Neural cell (in vitro differentiated cells): ENCODE measurements at regions not wholly inside any gene's neighbourhood (a gene's known extent, or its start where the extent isn't known, plus 50 kb on each side); places are given as distances from the start of the nearest gene placed in this dataset.

Experiments
- H2AFZ ChIP-seq: fragments of 200-600, 300-800 bp; sonication (generic), shearing (Covaris generic); 2 replicates; pipeline ENCODE4 v1.6.0; 2014; ENCODE audit warnings: low read depth, mild to moderate bottlenecking, antibody characterized with exemption, low read length, moderate library complexity
- H3F3A ChIP-seq: fragments of 200-600 bp; shearing (Covaris generic); 2 replicates; pipeline ENCODE4 v1.6.1; 2016; ENCODE audit warnings: mild to moderate bottlenecking, moderate library complexity, mixed read lengths, antibody characterized with exemption, low read length; ENCODE audit not compliant: insufficient read depth, poor library complexity, severe bottlenecking
- H3K27ac ChIP-seq: fragments of 200-600, 300-800 bp; sonication (generic), shearing (Covaris generic); 2 replicates; pipeline ENCODE4 v1.5.1; 2014; ENCODE audit warnings: mild to moderate bottlenecking, low read length, moderate library complexity
- H3K27me3 ChIP-seq: fragments of 300-800, 200-600 bp; sonication (generic), shearing (Covaris generic); 2 replicates; pipeline ENCODE4 v1.6.0; 2014; ENCODE audit warnings: mild to moderate bottlenecking, low read depth, low read length, moderate library complexity; ENCODE audit not compliant: insufficient read depth
- H3K36me3 ChIP-seq: fragments of 300-800, 200-600 bp; sonication (generic), shearing (Covaris generic); 2 replicates; pipeline ENCODE4 v1.5.1; 2014; ENCODE audit warnings: mild to moderate bottlenecking, antibody characterized with exemption, low read length, moderate library complexity; ENCODE audit not compliant: insufficient read depth
- H3K4me2 ChIP-seq: fragments of 300-800, 200-600 bp; sonication (generic), shearing (Covaris generic); 2 replicates; pipeline ENCODE4 v1.6.0; 2014; ENCODE audit warnings: mild to moderate bottlenecking, low read length
- H3K4me3 ChIP-seq: fragments of 300-800, 200-600 bp; sonication (generic), shearing (Covaris generic); 2 replicates; pipeline ENCODE4 v1.5.1; 2014; ENCODE audit warnings: mild to moderate bottlenecking, low read length, moderate library complexity
- H3K79me2 ChIP-seq: fragments of 200-600 bp; shearing (Covaris generic); replicated peaks from 2 replicates; pipeline ENCODE4 v1.6.0; 2014; ENCODE audit warnings: mild to moderate bottlenecking, low read length, moderate library complexity; ENCODE audit not compliant: insufficient read depth
- H3K9ac ChIP-seq: fragments of 300-800, 200-600 bp; sonication (generic), shearing (Covaris generic); 2 replicates; pipeline ENCODE4 v1.6.1; 2016; ENCODE audit warnings: mild to moderate bottlenecking, low read length, mixed read lengths
- H3K9me2 ChIP-seq: fragments of 200-600 bp; shearing (Covaris generic); 2 replicates; pipeline ENCODE4 v1.6.1; 2016; ENCODE audit warnings: mild to moderate bottlenecking, low read length, mixed read lengths; ENCODE audit not compliant: insufficient read depth
- H3K9me3 ChIP-seq: fragments of 200-600, 300-800 bp; sonication (generic), shearing (Covaris generic); 2 replicates; pipeline ENCODE4 v1.6.1; 2016; ENCODE audit warnings: mild to moderate bottlenecking, mixed run types, low read length, moderate library complexity, mixed read lengths
- H4K20me1 ChIP-seq: fragments of 200-600 bp; shearing (Covaris generic); 2 replicates; pipeline ENCODE4 v1.6.1; 2016; ENCODE audit warnings: mild to moderate bottlenecking, mixed run types; ENCODE audit not compliant: insufficient read depth
- EP300 ChIP-seq: fragments of 450-650 bp; conservative IDR thresholded peaks from 2 replicates; pipeline ENCODE4 v1.6.1; 2014; ENCODE audit warnings: antibody characterized with exemption, mild to moderate bottlenecking, moderate library complexity; ENCODE audit not compliant: poor library complexity, severe bottlenecking
- EZH2 ChIP-seq: fragments of 200-600, 300-800 bp; shearing (Covaris generic), sonication (generic); IDR thresholded peaks from 2 replicates; pipeline ENCODE4 v1.6.1; 2014; ENCODE audit warnings: antibody characterized with exemption, low read length, borderline replicate concordance, mild to moderate bottlenecking; ENCODE audit not compliant: insufficient read depth, poor library complexity, severe bottlenecking
- MXI1 ChIP-seq: fragments of 450-650 bp; conservative IDR thresholded peaks from 2 replicates; pipeline ENCODE4 v1.6.1; 2014; ENCODE audit warnings: antibody characterized with exemption, mild to moderate bottlenecking; ENCODE audit not compliant: poor library complexity, severe bottlenecking
- POLR2AphosphoS5 ChIP-seq: IDR thresholded peaks from 2 replicates; pipeline ENCODE4 v1.6.1; 2012
- RAD21 ChIP-seq: fragments of 450-650 bp; conservative IDR thresholded peaks from 2 replicates; pipeline ENCODE4 v1.6.1; 2014; ENCODE audit warnings: antibody characterized with exemption, mild to moderate bottlenecking, moderate library complexity
- REST ChIP-seq: IDR thresholded peaks from 2 replicates; pipeline ENCODE4 v1.6.1; 2012; ENCODE audit warnings: borderline replicate concordance
- SMC3 ChIP-seq: fragments of 450-650 bp; conservative IDR thresholded peaks from 2 replicates; pipeline ENCODE4 v1.6.1; 2014; ENCODE audit warnings: antibody characterized with exemption, mild to moderate bottlenecking, moderate library complexity; ENCODE audit not compliant: poor library complexity
- TAF1 ChIP-seq: IDR thresholded peaks from 2 replicates; pipeline ENCODE4 v1.6.1; 2012; ENCODE audit warnings: low read depth
- TF ChIP-seq, protein P1 (sequence below): fragments of 450-650 bp; IDR thresholded peaks from 2 replicates; pipeline ENCODE4 v1.5.1; 2014; ENCODE audit warnings: antibody characterized with exemption, mild to moderate bottlenecking, moderate library complexity; ENCODE audit not compliant: poor library complexity, severe bottlenecking

DNA sequence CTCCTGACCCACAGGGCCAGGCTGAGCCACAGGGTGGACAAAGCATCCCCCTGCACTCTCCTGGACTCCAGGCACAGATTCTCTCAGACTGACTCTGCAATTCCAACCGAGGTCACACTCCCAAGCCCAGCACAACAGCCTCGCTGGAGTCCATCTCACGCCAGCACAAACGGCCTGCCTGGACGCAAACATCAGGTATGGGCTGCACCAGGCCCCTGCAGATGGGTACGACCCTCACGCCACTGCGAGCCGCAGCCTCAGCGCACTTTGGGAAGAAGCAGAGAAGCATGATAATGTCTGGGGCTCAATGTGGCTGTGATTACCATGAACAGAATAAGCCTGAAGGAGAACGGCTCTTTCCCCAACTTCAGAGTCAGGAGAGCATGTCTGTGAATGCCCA is 66.4 kb upstream of the CFAP46 start:
- Histone ChIP-seq H3K9ac (no peak overlapping the region), H2AFZ (no peak overlapping the region)

DNA sequence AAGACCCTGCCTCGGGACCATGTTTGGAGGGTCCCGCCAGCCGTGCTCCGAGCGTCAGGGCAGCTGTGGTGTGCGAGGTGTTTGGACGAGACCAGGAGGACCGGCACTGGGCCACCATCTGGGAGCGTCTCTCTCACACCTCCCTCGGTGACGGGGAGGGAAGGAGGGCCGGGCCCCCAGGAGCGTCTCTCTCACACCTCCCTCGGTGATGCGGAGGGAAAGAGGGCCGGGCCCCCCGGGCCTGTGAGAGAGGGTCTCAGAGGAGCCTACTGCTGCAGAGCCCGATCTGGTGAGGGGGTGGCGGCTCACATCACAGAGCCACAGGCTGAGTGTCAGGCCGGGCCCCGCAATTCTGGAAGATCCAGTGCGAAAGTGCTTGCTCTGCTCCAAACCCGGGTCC is 65.8 kb upstream of the CFAP46 start:
- Histone ChIP-seq H4K20me1 (no peaks in the 10 kb centered on the region), H3F3A (no peaks in the 10 kb centered on the region), H3K79me2 (no peaks in the 10 kb centered on the region), H2AFZ (no peak overlapping the region), H3K36me3 (no peaks in the 10 kb centered on the region), H3K27me3 (no peaks in the 10 kb centered on the region), H3K9me3 (no peaks in the 10 kb centered on the region), H3K4me2 (no peak overlapping the region), H3K9me2 (no peaks in the 10 kb centered on the region), H3K27ac (no peak overlapping the region), H3K9ac (no peak overlapping the region), H3K4me3 (no peak overlapping the region)
- TF ChIP-seq RAD21, result no peak
- TF ChIP-seq REST, result no peak
- TF ChIP-seq POLR2AphosphoS5, result no peak
- TF ChIP-seq MXI1, result no peak
- TF ChIP-seq, protein P1, sequence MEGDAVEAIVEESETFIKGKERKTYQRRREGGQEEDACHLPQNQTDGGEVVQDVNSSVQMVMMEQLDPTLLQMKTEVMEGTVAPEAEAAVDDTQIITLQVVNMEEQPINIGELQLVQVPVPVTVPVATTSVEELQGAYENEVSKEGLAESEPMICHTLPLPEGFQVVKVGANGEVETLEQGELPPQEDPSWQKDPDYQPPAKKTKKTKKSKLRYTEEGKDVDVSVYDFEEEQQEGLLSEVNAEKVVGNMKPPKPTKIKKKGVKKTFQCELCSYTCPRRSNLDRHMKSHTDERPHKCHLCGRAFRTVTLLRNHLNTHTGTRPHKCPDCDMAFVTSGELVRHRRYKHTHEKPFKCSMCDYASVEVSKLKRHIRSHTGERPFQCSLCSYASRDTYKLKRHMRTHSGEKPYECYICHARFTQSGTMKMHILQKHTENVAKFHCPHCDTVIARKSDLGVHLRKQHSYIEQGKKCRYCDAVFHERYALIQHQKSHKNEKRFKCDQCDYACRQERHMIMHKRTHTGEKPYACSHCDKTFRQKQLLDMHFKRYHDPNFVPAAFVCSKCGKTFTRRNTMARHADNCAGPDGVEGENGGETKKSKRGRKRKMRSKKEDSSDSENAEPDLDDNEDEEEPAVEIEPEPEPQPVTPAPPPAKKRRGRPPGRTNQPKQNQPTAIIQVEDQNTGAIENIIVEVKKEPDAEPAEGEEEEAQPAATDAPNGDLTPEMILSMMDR, result no peak
- no peak for TF ChIP-seq SMC3
- no peak for TF ChIP-seq TAF1
- TF ChIP-seq EP300, result no peak
- TF ChIP-seq EZH2, result no peak

More for the DNA sequence above, 66.4 kb upstream of the CFAP46 start:
- Histone ChIP-seq H4K20me1 (no peaks in the 10 kb centered on the region), H3K79me2 (no peaks in the 10 kb centered on the region), H3K4me3 (no peak overlapping the region), H3K27ac (no peak overlapping the region), H3K9me3 (no peaks in the 10 kb centered on the region), H3K36me3 (no peaks in the 10 kb centered on the region), H3K9me2 (no peaks in the 10 kb centered on the region), H3K27me3 (no peaks in the 10 kb centered on the region), H3K4me2 (no peak overlapping the region), H3F3A (no peaks in the 10 kb centered on the region)
- TF ChIP-seq TAF1 (no peak), MXI1 (no peak), POLR2AphosphoS5 (no peak), EZH2 (no peak)
